ENCODE measurements at regions not wholly inside any gene's neighbourhood (a gene's known extent, or its start where the extent isn't known, plus 50 kb on each side); places are given as distances from the start of the nearest gene placed in this dataset.

GRCh38 chr21:43270800-43271301 lies 102.0 kb downstream of the CRYAA start:
- TF ChIP-seq CTCF (IDR thresholded peaks at IDR 0.05 in 8 of 11, conservative IDR thresholded peaks at IDR 0.05 in 3 of 11): no peak
- no peak for TF ChIP-seq POLR2A (IDR thresholded peaks at IDR 0.05)
